ENCODE measurements at regions not wholly inside any gene's neighbourhood (a gene's known extent, or its start where the extent isn't known, plus 50 kb on each side); places are given as distances from the start of the nearest gene placed in this dataset.

- Histone ChIP-seq H3K4me1 (replicated peaks in 1 of 4; ENCODE audit: control insufficient read depth in 3 of 4, insufficient read depth in 4 of 4, low read length in 3 of 4) (no peaks in the 10 kb centered on the region), H3K9me3 (ENCODE audit: insufficient read depth in 2 of 2, low read depth in 1 of 2, low read length in 1 of 2) (no peaks in the 10 kb centered on the region), H3K79me1 (ENCODE audit: low read depth, low read length) (no peaks in the 10 kb centered on the region), H2BK15ac (ENCODE audit: low read length) (no peak overlapping the region), H4K91ac (replicated peaks; ENCODE audit: insufficient read length, low read length) (no peak overlapping the region), H4K20me1 (replicated peaks in 1 of 2; ENCODE audit: control insufficient read depth in 1 of 2, insufficient read depth in 2 of 2, low read length in 2 of 2) (no peaks in the 10 kb centered on the region), H3K4me2 (ENCODE audit: insufficient read depth in 1 of 2, low read depth in 2 of 2, low read length in 2 of 2) (no peak overlapping the region), H3K4ac (replicated peaks; ENCODE audit: insufficient read length, low read depth, low read length) (no peak overlapping the region), H2AFZ (ENCODE audit: low read length) (no peak overlapping the region), H3K27me3 (replicated peaks in 1 of 4; ENCODE audit: control insufficient read depth in 3 of 4, extremely low read depth in 1 of 4, insufficient read depth in 3 of 4, low read length in 3 of 4) (no peaks in the 10 kb centered on the region), H3K4me3 (ENCODE audit: extremely low read depth in 1 of 4, insufficient read depth in 2 of 4, low read depth in 3 of 4, low read length in 4 of 4) (no peak overlapping the region), H4K8ac (ENCODE audit: extremely low read depth, insufficient read depth, low read length) (no peak overlapping the region), H3K36me3 (ENCODE audit: control insufficient read depth in 2 of 4, insufficient read depth in 4 of 4, low read length in 3 of 4) (no peaks in the 10 kb centered on the region), H2BK5ac (ENCODE audit: low read depth, low read length) (no peak overlapping the region), H4K5ac (ENCODE audit: insufficient read length, low read depth, low read length) (no peak overlapping the region), H3K27ac (ENCODE audit: low read depth, low read length) (no peak overlapping the region), H2BK12ac (ENCODE audit: low read depth, low read length) (no peak overlapping the region), H2AK5ac (ENCODE audit: low read depth, low read length) (no peak overlapping the region), H3K56ac (replicated peaks; ENCODE audit: insufficient read length, low read depth, low read length) (no peak overlapping the region), H3K9ac (replicated peaks in 1 of 4; ENCODE audit: extremely low read depth in 1 of 4, low read depth in 3 of 4, low read length in 3 of 4) (no peak overlapping the region), H3K23me2 (ENCODE audit: low read depth, low read length) (no peaks in the 10 kb centered on the region; the same call in 1 of the 2 replicates), H3K23ac (ENCODE audit: insufficient read length) (no peak overlapping the region), H2BK120ac (replicated peaks; ENCODE audit: low read depth, low read length) (no peak overlapping the region), H3K14ac (ENCODE audit: insufficient read length) (no peak overlapping the region), H3K18ac (ENCODE audit: extremely low read depth, low read length) (no peak overlapping the region), H3K79me2 (ENCODE audit: control insufficient read depth in 1 of 2, insufficient read depth in 2 of 2, low read length in 2 of 2) (no peaks in the 10 kb centered on the region), H2BK20ac (ENCODE audit: low read length) (no peak overlapping the region)
- FAIRE-seq (no peak), DNase-seq (ENCODE audit: low read depth in 1 of 2, low spot score in 2 of 2) (no peak)
- CTCF ChIA-PET (ENCODE audit: partially characterized antibody): interaction anchor here (0.9 kb wide), 1 partner anchor 512 kb away, joined by 3 read pairs; no protein-coding TSS in a partner anchor
- POLR2A ChIA-PET (ENCODE audit: partially characterized antibody): no interaction called here
- WGBS, 2 experiments (ENCODE audit: extremely low coverage in 1 of 2, insufficient coverage in 1 of 2, insufficient read length in 1 of 2, insufficient replicate concordance in 2 of 2, low coverage in 1 of 2, low lambda C conversion rate in 2 of 2, missing lambda C conversion rate in 1 of 2): 87% methylated on average over 4 of the region's 4 CpGs; no CpG with 5 or more reads in 1 of the 2 experiments
- TF ChIP-seq CTCF (IDR thresholded peaks at IDR 0.05; ENCODE audit: control extremely low read depth in 1 of 3, insufficient read depth in 1 of 3, low read depth in 1 of 3, low read length in 3 of 3) (no peak), SP4 (IDR thresholded peaks at IDR 0.05; ENCODE audit: low read length) (no peak), SIN3A (conservative IDR thresholded peaks at IDR 0.05 in 1 of 2, IDR thresholded peaks at IDR 0.05 in 1 of 2; ENCODE audit: low read depth in 1 of 2, low read length in 2 of 2) (no peak), SIRT6 (IDR thresholded peaks at IDR 0.05; ENCODE audit: low read length) (no peak)
These were observed 241.4 kb upstream of the SLC24A2 start for GRCh38 chr9:20030221-20030620.

All from H1 (cell line).